ENCODE measurements at regions not wholly inside any gene's neighbourhood (a gene's known extent, or its start where the extent isn't known, plus 50 kb on each side); places are given as distances from the start of the nearest gene placed in this dataset.

GRCh38 chr13:73583331-73583730 lies 524.5 kb downstream of the KLF5 start:
- TF ChIP-seq CTCF (IDR thresholded peaks at IDR 0.05) (no peak), USF2 (CRISPR knock-in tag; IDR thresholded peaks at IDR 0.05) (no peak), ZNF232 (CRISPR knock-in tag; IDR thresholded peaks at IDR 0.05) (no peak), ZNF121 (CRISPR knock-in tag; IDR thresholded peaks at IDR 0.05) (no peak), ELF4 (CRISPR knock-in tag; IDR thresholded peaks at IDR 0.05; ENCODE audit: low read depth) (no peak), ATF2 (CRISPR knock-in tag; IDR thresholded peaks at IDR 0.05; ENCODE audit: borderline replicate concordance, low read depth) (no peak), ZNF138 (CRISPR knock-in tag; conservative IDR thresholded peaks at IDR 0.05) (no peak), JUN (CRISPR knock-in tag; IDR thresholded peaks at IDR 0.05) (no peak), SMAD4 (CRISPR knock-in tag; IDR thresholded peaks at IDR 0.05) (no peak), CBFB (CRISPR knock-in tag; IDR thresholded peaks at IDR 0.05; ENCODE audit: low read depth) (no peak), ZNF317 (CRISPR knock-in tag; IDR thresholded peaks at IDR 0.05; ENCODE audit: borderline replicate concordance, low read depth) (no peak)
- TF ChIP-seq, protein P1, sequence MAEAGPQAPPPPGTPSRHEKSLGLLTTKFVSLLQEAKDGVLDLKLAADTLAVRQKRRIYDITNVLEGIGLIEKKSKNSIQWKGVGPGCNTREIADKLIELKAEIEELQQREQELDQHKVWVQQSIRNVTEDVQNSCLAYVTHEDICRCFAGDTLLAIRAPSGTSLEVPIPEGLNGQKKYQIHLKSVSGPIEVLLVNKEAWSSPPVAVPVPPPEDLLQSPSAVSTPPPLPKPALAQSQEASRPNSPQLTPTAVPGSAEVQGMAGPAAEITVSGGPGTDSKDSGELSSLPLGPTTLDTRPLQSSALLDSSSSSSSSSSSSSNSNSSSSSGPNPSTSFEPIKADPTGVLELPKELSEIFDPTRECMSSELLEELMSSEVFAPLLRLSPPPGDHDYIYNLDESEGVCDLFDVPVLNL (CRISPR knock-in tag; IDR thresholded peaks at IDR 0.05; ENCODE audit: borderline replicate concordance, low read depth) = no peak
- TF ChIP-seq, protein P2, sequence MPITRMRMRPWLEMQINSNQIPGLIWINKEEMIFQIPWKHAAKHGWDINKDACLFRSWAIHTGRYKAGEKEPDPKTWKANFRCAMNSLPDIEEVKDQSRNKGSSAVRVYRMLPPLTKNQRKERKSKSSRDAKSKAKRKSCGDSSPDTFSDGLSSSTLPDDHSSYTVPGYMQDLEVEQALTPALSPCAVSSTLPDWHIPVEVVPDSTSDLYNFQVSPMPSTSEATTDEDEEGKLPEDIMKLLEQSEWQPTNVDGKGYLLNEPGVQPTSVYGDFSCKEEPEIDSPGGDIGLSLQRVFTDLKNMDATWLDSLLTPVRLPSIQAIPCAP (CRISPR knock-in tag; IDR thresholded peaks at IDR 0.05) = no peak

Measured in WTC11 (cell line).